ENCODE measurements at regions not wholly inside any gene's neighbourhood (a gene's known extent, or its start where the extent isn't known, plus 50 kb on each side); places are given as distances from the start of the nearest gene placed in this dataset.
"Not testable (repeated sequence)": the region's sequence is repeated elsewhere in the genome, so short reads cannot be mapped to it uniquely, and the experiment has no call there.

DNA sequence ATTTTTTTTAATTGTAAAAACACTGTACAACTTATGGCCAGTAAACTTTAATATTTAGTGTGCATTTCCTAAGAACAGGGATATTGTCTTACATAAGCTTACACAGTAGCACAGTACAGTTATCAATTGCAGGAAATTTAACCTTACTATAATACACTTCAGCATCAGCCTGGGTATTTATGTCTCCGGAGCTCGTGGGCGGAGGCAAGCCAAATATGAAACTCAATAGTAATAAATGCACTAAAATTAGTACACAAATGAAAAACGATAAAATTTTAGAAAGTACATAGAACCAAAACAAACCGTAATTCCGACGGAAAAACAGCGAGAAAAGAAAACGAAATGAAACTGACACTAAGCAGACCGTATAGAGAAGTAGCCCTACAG is 91.2 kb downstream of the ANXA2R start:
- Histone ChIP-seq H3K4me2 (peak overlapping the region; percentile 99), H3K4me3 (IDR thresholded peaks at IDR 0.05; ENCODE audit: insufficient read depth, low read depth, low read length) (no peak overlapping the region), H3K4me1 (ENCODE audit: low read depth, poor library complexity, severe bottlenecking) (peaks cover 21% of the 10 kb centered on the region), H3K9ac (peak overlapping the region; percentile 97), H3K27ac (peak overlapping the region; percentile 99), H3K27me3 (ENCODE audit: insufficient read depth, low read depth) (no peaks in the 10 kb centered on the region), H3K36me3 (ENCODE audit: insufficient read depth) (no peaks in the 10 kb centered on the region), H2AFZ (ENCODE audit: low read depth) (peak overlapping the region; percentile 77), H4K20me1 (ENCODE audit: insufficient read depth) (no peaks in the 10 kb centered on the region), H3K79me2 (ENCODE audit: insufficient read depth, low read depth) (peaks cover 14% of the 10 kb centered on the region; the same call in 1 of the 2 replicates)
- TF ChIP-seq, protein P1, sequence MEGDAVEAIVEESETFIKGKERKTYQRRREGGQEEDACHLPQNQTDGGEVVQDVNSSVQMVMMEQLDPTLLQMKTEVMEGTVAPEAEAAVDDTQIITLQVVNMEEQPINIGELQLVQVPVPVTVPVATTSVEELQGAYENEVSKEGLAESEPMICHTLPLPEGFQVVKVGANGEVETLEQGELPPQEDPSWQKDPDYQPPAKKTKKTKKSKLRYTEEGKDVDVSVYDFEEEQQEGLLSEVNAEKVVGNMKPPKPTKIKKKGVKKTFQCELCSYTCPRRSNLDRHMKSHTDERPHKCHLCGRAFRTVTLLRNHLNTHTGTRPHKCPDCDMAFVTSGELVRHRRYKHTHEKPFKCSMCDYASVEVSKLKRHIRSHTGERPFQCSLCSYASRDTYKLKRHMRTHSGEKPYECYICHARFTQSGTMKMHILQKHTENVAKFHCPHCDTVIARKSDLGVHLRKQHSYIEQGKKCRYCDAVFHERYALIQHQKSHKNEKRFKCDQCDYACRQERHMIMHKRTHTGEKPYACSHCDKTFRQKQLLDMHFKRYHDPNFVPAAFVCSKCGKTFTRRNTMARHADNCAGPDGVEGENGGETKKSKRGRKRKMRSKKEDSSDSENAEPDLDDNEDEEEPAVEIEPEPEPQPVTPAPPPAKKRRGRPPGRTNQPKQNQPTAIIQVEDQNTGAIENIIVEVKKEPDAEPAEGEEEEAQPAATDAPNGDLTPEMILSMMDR (conservative IDR thresholded peaks at IDR 0.05; ENCODE audit: low read depth, low read length), result no peak

DNA sequence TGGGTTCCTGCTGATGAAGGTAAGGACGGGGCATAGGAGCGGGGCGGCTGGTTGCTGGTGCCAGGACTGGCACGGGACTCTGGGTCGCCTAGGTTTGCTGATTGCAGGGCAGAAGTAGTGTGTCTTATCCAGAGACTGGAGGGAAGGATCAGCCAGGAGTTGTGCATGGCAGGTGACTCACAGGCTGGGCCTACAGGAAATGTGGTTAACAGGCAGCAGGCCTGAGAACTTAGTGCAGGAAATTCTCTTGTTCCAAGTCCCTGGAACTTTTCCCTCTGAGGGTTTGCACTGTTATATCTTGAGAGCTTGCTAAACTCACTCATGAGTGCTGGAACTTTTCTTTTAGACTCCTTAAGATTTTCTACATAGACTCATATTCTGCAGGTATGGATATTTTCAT is 95.1 kb downstream of the ANXA2R start:
- H3K36me3 ChIP-seq (ENCODE audit: insufficient read depth), result no peaks in the 10 kb centered on the region
- TF ChIP-seq, protein P1 (conservative IDR thresholded peaks at IDR 0.05; ENCODE audit: low read depth, low read length), result no peak
- no peak overlapping the region for H3K4me3 ChIP-seq (IDR thresholded peaks at IDR 0.05; ENCODE audit: insufficient read depth, low read depth, low read length)
- no peaks in the 10 kb centered on the region for H3K79me2 ChIP-seq (ENCODE audit: insufficient read depth, low read depth)
- peaks cover 10% of the 10 kb centered on the region for H3K4me1 ChIP-seq (ENCODE audit: low read depth, poor library complexity, severe bottlenecking)
- H3K4me2 ChIP-seq, result no peak overlapping the region
- H2AFZ ChIP-seq (ENCODE audit: low read depth), result no peak overlapping the region
- no peaks in the 10 kb centered on the region for H4K20me1 ChIP-seq (ENCODE audit: insufficient read depth)
- no peak overlapping the region for H3K27ac ChIP-seq
- no peak overlapping the region for H3K9ac ChIP-seq
- no peaks in the 10 kb centered on the region for H3K27me3 ChIP-seq (ENCODE audit: insufficient read depth, low read depth)

DNA sequence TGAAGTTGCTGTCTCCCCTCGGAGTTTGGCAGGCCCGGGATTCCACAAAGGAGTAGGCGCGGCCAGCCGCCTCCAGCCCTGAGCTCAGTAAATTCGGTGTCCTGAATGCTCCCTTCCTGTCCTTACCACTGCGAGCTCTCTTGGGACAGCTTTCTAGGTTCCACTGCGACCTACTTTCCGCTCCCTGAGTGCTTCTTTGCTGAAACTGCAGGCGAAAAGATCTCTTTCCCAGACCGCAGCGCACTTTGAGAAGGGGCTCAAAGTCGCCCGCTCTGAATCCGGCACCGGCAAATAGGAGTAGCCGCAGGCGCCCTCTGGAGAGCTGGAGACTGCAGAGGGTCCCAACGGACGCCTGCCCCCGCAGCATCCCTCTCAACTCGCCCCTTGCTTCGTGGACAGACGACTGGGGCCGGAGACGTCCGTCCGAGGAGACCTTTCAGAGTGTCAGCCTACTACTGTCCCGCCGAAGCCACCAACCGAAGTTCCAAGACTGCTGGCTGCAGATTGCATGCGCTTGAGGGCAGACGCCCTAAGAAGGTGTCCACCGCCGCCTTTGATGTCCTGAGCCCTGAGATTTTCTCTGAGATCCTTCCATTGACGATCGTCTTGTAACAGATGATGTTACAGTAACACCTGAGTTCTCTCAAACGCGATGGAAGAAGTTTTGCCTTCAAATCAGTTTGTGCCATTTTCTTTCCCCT is 96.0 kb downstream of the ANXA2R start:
- Histone ChIP-seq H4K20me1 (ENCODE audit: insufficient read depth) (no peaks in the 10 kb centered on the region), H3K4me1 (ENCODE audit: low read depth, poor library complexity, severe bottlenecking) (peaks cover 9% of the 10 kb centered on the region), H3K9ac (no peak overlapping the region), H3K36me3 (ENCODE audit: insufficient read depth) (no peaks in the 10 kb centered on the region), H3K79me2 (ENCODE audit: insufficient read depth, low read depth) (no peaks in the 10 kb centered on the region), H3K27me3 (ENCODE audit: insufficient read depth, low read depth) (no peaks in the 10 kb centered on the region), H3K4me2 (no peak overlapping the region), H3K4me3 (IDR thresholded peaks at IDR 0.05; ENCODE audit: insufficient read depth, low read depth, low read length) (no peak overlapping the region), H2AFZ (ENCODE audit: low read depth) (no peak overlapping the region), H3K27ac (no peak overlapping the region)
- TF ChIP-seq, protein P1 (conservative IDR thresholded peaks at IDR 0.05; ENCODE audit: low read depth, low read length), result no peak

DNA sequence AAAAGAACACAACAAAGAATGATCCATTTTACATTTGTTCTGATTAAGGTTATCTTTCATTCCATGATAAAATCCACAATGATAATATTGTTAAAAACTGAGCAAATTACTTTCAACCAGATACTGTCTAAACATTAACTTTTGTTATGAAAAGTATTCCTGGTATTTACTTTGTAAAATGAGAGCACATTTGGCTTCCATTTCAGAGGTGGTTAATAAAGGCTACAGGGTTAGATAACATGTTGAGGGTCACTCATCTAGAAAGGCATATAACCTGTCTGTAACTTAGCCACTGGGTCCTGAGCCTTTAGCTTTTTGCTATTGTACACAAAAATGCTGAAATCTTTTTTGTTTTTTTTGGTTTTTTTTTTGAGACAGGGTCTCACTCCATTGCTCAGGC is 99.3 kb downstream of the ANXA2R start:
- no peak overlapping the region for H3K9ac ChIP-seq
- no peak overlapping the region for H3K4me2 ChIP-seq
- no peak overlapping the region for H3K27ac ChIP-seq
- H4K20me1 ChIP-seq (ENCODE audit: insufficient read depth), result no peaks in the 10 kb centered on the region
- H2AFZ ChIP-seq (ENCODE audit: low read depth), result no peak overlapping the region
- H3K4me1 ChIP-seq (ENCODE audit: low read depth, poor library complexity, severe bottlenecking), result no peaks in the 10 kb centered on the region
- H3K27me3 ChIP-seq (ENCODE audit: insufficient read depth, low read depth), result no peaks in the 10 kb centered on the region
- no peak overlapping the region for H3K4me3 ChIP-seq (IDR thresholded peaks at IDR 0.05; ENCODE audit: insufficient read depth, low read depth, low read length)
- no peaks in the 10 kb centered on the region for H3K79me2 ChIP-seq (ENCODE audit: insufficient read depth, low read depth)
- no peaks in the 10 kb centered on the region for H3K36me3 ChIP-seq (ENCODE audit: insufficient read depth)
- TF ChIP-seq, protein P1 (conservative IDR thresholded peaks at IDR 0.05; ENCODE audit: low read depth, low read length), result no peak

DNA sequence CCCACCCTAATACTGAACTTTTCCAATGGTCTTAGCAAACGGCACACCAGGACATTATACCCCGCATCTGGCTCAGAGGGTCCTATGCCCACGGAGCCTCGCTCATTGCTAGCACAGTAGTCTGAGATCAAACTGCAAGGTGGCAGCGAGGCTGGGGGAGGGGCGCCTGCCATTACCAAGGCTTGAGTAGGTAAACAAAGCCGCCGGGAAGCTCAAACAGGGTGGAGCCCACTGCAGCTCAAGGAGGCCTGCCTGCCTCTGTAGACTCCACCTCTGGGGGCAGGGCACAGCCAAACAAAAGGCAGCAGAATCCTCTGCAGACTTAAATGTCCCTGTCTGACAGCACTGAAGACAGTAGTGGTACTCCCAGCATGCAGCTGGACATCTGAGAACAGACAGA is 108.1 kb downstream of the ANXA2R start:
- H3K27ac ChIP-seq; H3K27me3 ChIP-seq (ENCODE audit: insufficient read depth, low read depth); H3K36me3 ChIP-seq (ENCODE audit: insufficient read depth): not testable (repeated sequence)

DNA sequence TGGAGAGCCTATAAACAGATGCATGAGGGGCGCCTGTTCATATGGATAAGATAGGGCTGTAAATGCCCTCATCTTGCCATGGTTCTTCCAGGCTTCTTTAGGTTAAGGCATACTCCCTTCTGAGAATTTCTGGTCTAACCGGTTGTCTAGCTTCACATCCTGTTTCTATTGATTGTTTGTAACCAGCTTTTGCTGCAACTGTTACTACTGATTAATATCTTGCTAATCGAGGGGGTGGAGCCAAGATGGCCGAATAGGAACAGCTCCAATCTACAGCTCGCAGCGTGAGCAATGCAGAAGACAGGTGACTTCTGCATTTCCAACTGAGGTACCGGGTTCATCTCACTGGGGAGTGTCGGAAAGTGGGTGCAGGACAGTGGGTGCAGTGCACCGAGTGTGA is 108.7 kb downstream of the ANXA2R start:
- H2AFZ ChIP-seq (ENCODE audit: low read depth); H3K9ac ChIP-seq; H3K79me2 ChIP-seq (ENCODE audit: insufficient read depth, low read depth); H4K20me1 ChIP-seq (ENCODE audit: insufficient read depth); H3K27me3 ChIP-seq (ENCODE audit: insufficient read depth, low read depth); H3K4me3 ChIP-seq (IDR thresholded peaks at IDR 0.05; ENCODE audit: insufficient read depth, low read depth, low read length); H3K4me2 ChIP-seq; H3K27ac ChIP-seq; H3K36me3 ChIP-seq (ENCODE audit: insufficient read depth); H3K4me1 ChIP-seq (ENCODE audit: low read depth, poor library complexity, severe bottlenecking): not testable (repeated sequence)

More for the DNA sequence above, 108.1 kb downstream of the ANXA2R start:
- not testable (repeated sequence) for H3K4me1 ChIP-seq (ENCODE audit: low read depth, poor library complexity, severe bottlenecking); H4K20me1 ChIP-seq (ENCODE audit: insufficient read depth); H3K79me2 ChIP-seq (ENCODE audit: insufficient read depth, low read depth); H2AFZ ChIP-seq (ENCODE audit: low read depth); H3K9ac ChIP-seq; H3K4me2 ChIP-seq; H3K4me3 ChIP-seq (IDR thresholded peaks at IDR 0.05; ENCODE audit: insufficient read depth, low read depth, low read length)
